PC-9 (cell line): ENCODE measurements at regions not wholly inside any gene's neighbourhood (a gene's known extent, or its start where the extent isn't known, plus 50 kb on each side); places are given as distances from the start of the nearest gene placed in this dataset.

ENCODE experiments used
- BruUV-seq: library from RNA; stranded (reverse); fragments of 400-500 nt; replicated peaks from 2 replicates; lab custom pipeline; 2021; lab: Mats Ljungman, UMichigan
- CTCF ChIA-PET: fragments of 300-600 bp; sonication (Branson Sonifier 250); formaldehyde crosslinking; loops from one replicate; lab custom pipeline; 2022; ENCODE audit warnings: antibody characterized with exemption; lab: Charles Lee
- POLR2A ChIA-PET: fragments of 300-600 bp; sonication (Branson Sonifier 250); formaldehyde crosslinking; loops from one replicate; lab custom pipeline; 2022; ENCODE audit warnings: antibody characterized with exemption; ENCODE audit not compliant: unreplicated experiment; lab: Charles Lee
- DNase-seq, 2 experiments: peaks; one replicate each; pipeline versions ENCODE4 v3.0.0 to v3.0.0-alpha.2; 2015 to 2022; ENCODE audit warnings: mixed read lengths in 1 of 2
- H2AFZ ChIP-seq: fragments of 200-600 bp; sonication (generic); 2 replicates; pipeline ENCODE4 v1.8.1; 2017; ENCODE audit warnings: antibody characterized with exemption
- H3F3A ChIP-seq: fragments of 200-600 bp; sonication (generic); 2 replicates; pipeline ENCODE4 v1.8.1; 2017; ENCODE audit warnings: antibody characterized with exemption, mild to moderate bottlenecking, low read depth; ENCODE audit not compliant: insufficient read depth
- H3K27ac ChIP-seq: fragments of 200-600 bp; sonication (generic); 2 replicates; pipeline ENCODE4 v1.6.1; 2016; ENCODE audit warnings: mixed run types
- H3K27me3 ChIP-seq: fragments of 200-600 bp; sonication (generic); 2 replicates; pipeline ENCODE4 v1.6.1; 2016; ENCODE audit warnings: low read depth, mixed run types; ENCODE audit not compliant: insufficient read depth
- H3K36me3 ChIP-seq: fragments of 200-600 bp; sonication (generic); 2 replicates; pipeline ENCODE4 v1.6.1; 2016; ENCODE audit warnings: low read depth, mixed run types
- H3K4me1 ChIP-seq: fragments of 200-600 bp; sonication (generic); replicated peaks from 2 replicates; pipeline ENCODE4 v1.6.1; 2016; ENCODE audit warnings: mixed run types; ENCODE audit not compliant: insufficient read depth
- H3K4me2 ChIP-seq: fragments of 200-600 bp; sonication (generic); 2 replicates; pipeline ENCODE4 v1.6.1; 2017; ENCODE audit warnings: mixed run types
- H3K4me3 ChIP-seq: fragments of 200-600 bp; sonication (generic); 2 replicates; pipeline ENCODE4 v1.6.1; 2016; ENCODE audit warnings: mixed run types
- H3K79me2 ChIP-seq: fragments of 200-600 bp; sonication (generic); 2 replicates; pipeline ENCODE4 v1.6.1; 2017; ENCODE audit warnings: low read depth, mixed run types
- H3K9me2 ChIP-seq: fragments of 200-600 bp; sonication (generic); 2 replicates; pipeline ENCODE4 v1.8.1; 2017; ENCODE audit warnings: mild to moderate bottlenecking; ENCODE audit not compliant: insufficient read depth
- H3K9me3 ChIP-seq: fragments of 200-600 bp; sonication (generic); 2 replicates; pipeline ENCODE4 v1.8.1; 2016; ENCODE audit warnings: low read depth; ENCODE audit not compliant: insufficient read depth
- H4K20me1 ChIP-seq: fragments of 200-600 bp; sonication (generic); 2 replicates; pipeline ENCODE4 v1.8.1; 2017; ENCODE audit not compliant: insufficient read depth
- CTCF ChIP-seq: fragments of 200-600 bp; sonication (generic); conservative IDR thresholded peaks from 2 replicates; pipeline ENCODE4 v1.6.1; 2017; ENCODE audit warnings: mixed run types, antibody characterized with exemption, mild to moderate bottlenecking, moderate library complexity
- EZH2 ChIP-seq: fragments of 200-600 bp; sonication (generic); IDR thresholded peaks from 2 replicates; pipeline ENCODE4 v1.8.0; 2017; ENCODE audit warnings: antibody characterized with exemption, low read depth
- intact Hi-C: fragments of 100-400 bp; cut with micrococcal nuclease; formaldehyde crosslinking; loops from one replicate; pipeline ENCODE4 v1.10.0; 2022; ENCODE audit not compliant: unreplicated experiment

GRCh38 chr6:121523628-121524027 is 88.2 kb downstream of the GJA1 start:
- H3F3A ChIP-seq, result no peaks in the 10 kb centered on the region
- H3K79me2 ChIP-seq, result no peaks in the 10 kb centered on the region
- intact Hi-C loops, result no loop called here
- H3K9me3 ChIP-seq, result no peaks in the 10 kb centered on the region
- ChIA-PET CTCF (no interaction called here), POLR2A (no interaction called here)
- no peak overlapping the region for H2AFZ ChIP-seq
- no peaks in the 10 kb centered on the region for H3K27me3 ChIP-seq
- no peaks in the 10 kb centered on the region for H3K36me3 ChIP-seq
- no peaks in the 10 kb centered on the region for H4K20me1 ChIP-seq
- no peak for DNase-seq
- H3K27ac ChIP-seq, result no peak overlapping the region
- peaks cover 13% of the 10 kb centered on the region; the same call in 1 of the 2 replicates for H3K4me1 ChIP-seq
- no TSS peak for BruUV-seq
- no peak overlapping the region for H3K4me3 ChIP-seq
- TF ChIP-seq EZH2, result no peak
- TF ChIP-seq CTCF, result no peak
- H3K4me2 ChIP-seq, result no peak overlapping the region
- H3K9me2 ChIP-seq, result no peaks in the 10 kb centered on the region

- Histone ChIP-seq H3K27ac (no peak overlapping the region), H3K4me1 (peaks cover 13% of the 10 kb centered on the region; the same call in 1 of the 2 replicates), H4K20me1 (no peaks in the 10 kb centered on the region), H3K27me3 (no peaks in the 10 kb centered on the region), H2AFZ (no peak overlapping the region), H3K9me3 (no peaks in the 10 kb centered on the region), H3F3A (no peaks in the 10 kb centered on the region), H3K36me3 (no peaks in the 10 kb centered on the region), H3K9me2 (no peaks in the 10 kb centered on the region), H3K4me2 (no peak overlapping the region), H3K4me3 (no peak overlapping the region), H3K79me2 (no peaks in the 10 kb centered on the region)
- CTCF ChIA-PET, result no interaction called here
- no peak for TF ChIP-seq EZH2
- TF ChIP-seq CTCF, result no peak
- POLR2A ChIA-PET, result no interaction called here
- no TSS peak for BruUV-seq
- intact Hi-C loops, result no loop called here
- no peak for DNase-seq
These were observed 90.8 kb downstream of the GJA1 start for GRCh38 chr6:121526282-121526681.

GRCh38 chr6:121531658-121532169 is 96.3 kb downstream of the GJA1 start:
- intact Hi-C loops, result no loop called here

More at GRCh38 chr6:121531658-121532169, 96.3 kb downstream of the GJA1 start:
- no peaks in the 10 kb centered on the region for H3K79me2 ChIP-seq
- no peak overlapping the region for H3K4me2 ChIP-seq
- BruUV-seq, result no TSS peak
- no peaks in the 10 kb centered on the region for H3K9me3 ChIP-seq
- no peaks in the 10 kb centered on the region for H3K27me3 ChIP-seq
- CTCF ChIA-PET, result interaction anchor here (0.7 kb wide), 1 partner anchor 317 kb away, joined by 4 read pairs; no protein-coding TSS in a partner anchor
- H3K36me3 ChIP-seq, result no peaks in the 10 kb centered on the region
- H3K27ac ChIP-seq, result no peak overlapping the region
- H3F3A ChIP-seq, result no peaks in the 10 kb centered on the region
- H3K4me3 ChIP-seq, result no peak overlapping the region
- H2AFZ ChIP-seq, result no peak overlapping the region
- H3K9me2 ChIP-seq, result no peaks in the 10 kb centered on the region
- POLR2A ChIA-PET, result no interaction called here
- TF ChIP-seq EZH2 (no peak), CTCF (no peak)
- DNase-seq, result no peak
- H4K20me1 ChIP-seq, result no peaks in the 10 kb centered on the region
- no peaks in the 10 kb centered on the region for H3K4me1 ChIP-seq
